Transverse colon (tissue), 4 donors: ENCODE measurements at regions not wholly inside any gene's neighbourhood (a gene's known extent, or its start where the extent isn't known, plus 50 kb on each side); places are given as distances from the start of the nearest gene placed in this dataset.

ENCODE experiments used
- DNase-seq: peaks from one replicate; pipeline ENCODE4 v3.0.0-alpha.2; 2019
- H3K27ac ChIP-seq, 4 donors: fragments of 200-600 bp; sonication (generic); 2 replicates each; pipeline ENCODE4 v1.5.1; 2016 to 2018; ENCODE audit warnings: inconsistent platforms in 4 of 4
- H3K27me3 ChIP-seq: fragments of 200-600 bp; sonication (generic); 2 replicates; pipeline ENCODE4 v1.5.1; 2017; ENCODE audit warnings: inconsistent platforms
- H3K36me3 ChIP-seq, 4 donors: fragments of 200-600 bp; sonication (generic); 2 replicates each; pipeline ENCODE4 v1.5.1; 2017 to 2019; ENCODE audit warnings: inconsistent platforms in 4 of 4
- H3K4me1 ChIP-seq, 4 donors: fragments of 200-600 bp; sonication (generic); 2 replicates each; pipeline ENCODE4 v1.5.1; 2017 to 2020; ENCODE audit warnings: inconsistent platforms in 4 of 4
- H3K4me3 ChIP-seq, 4 donors: fragments of 200-600 bp; sonication (generic); 1 replicate in 1 of 4; 2 replicates in 3 of 4; pipeline versions ENCODE4 v1.5.1 to v1.6.1; 2017 to 2019; ENCODE audit warnings: inconsistent platforms in 4 of 4
- H3K9me3 ChIP-seq, 2 donors: fragments of 200-600 bp; sonication (generic); 2 replicates each; pipeline ENCODE4 v1.5.1; 2017 to 2019; ENCODE audit warnings: inconsistent platforms in 2 of 2
- CTCF ChIP-seq, 5 experiments: fragments of 200-600 bp in 3 of 5; fragments of 450-650 bp in 2 of 5; sonication (generic) in 3 of 5; IDR thresholded peaks; 1 replicate in 2 of 5; 2 replicates in 3 of 5; pipeline ENCODE4 v1.5.1; 2016 to 2017; ENCODE audit warnings: antibody characterized with exemption in 5 of 5, inconsistent platforms in 3 of 5, mild to moderate bottlenecking in 2 of 5, moderate library complexity in 1 of 5
- EP300 ChIP-seq: sonication (generic); formaldehyde crosslinking; IDR thresholded peaks from one replicate; pipeline ENCODE4 v1.6.1; 2017; ENCODE audit warnings: antibody characterized with exemption, low read depth
- POLR2A ChIP-seq: fragments of 450-650 bp; IDR thresholded peaks from one replicate; pipeline ENCODE4 v1.6.1; 2016; ENCODE audit warnings: antibody characterized with exemption, mild to moderate bottlenecking, moderate library complexity
- POLR2AphosphoS5 ChIP-seq, 3 donors: sonication (generic); formaldehyde crosslinking; IDR thresholded peaks; one replicate each; pipeline ENCODE4 v1.6.1; 2016; ENCODE audit warnings: antibody characterized with exemption in 3 of 3
- whole genome bisulfite sequencing, 2 donors: methylation state at CpG; one replicate each; pipeline ENCODE4 v1.1.5; 2018; ENCODE audit warnings: low coverage in 1 of 2; 5-methylcytosine and 5-hydroxymethylcytosine counted together
- in situ Hi-C, 4 donors: fragments of 200-750 bp; cut with MboI; loops; one replicate each; pipeline versions ENCODE4 v1.15.0 to v1.15.1; 2017; ENCODE audit warnings: low sequenced_read_pairs in 3 of 4, low pct_ligation_motif_present in 1 of 4, low pct_unique_long_range_greater_than_20kb in 1 of 4
- intact Hi-C: fragments of 100-400 bp; cut with DNase I; formaldehyde crosslinking; loops from one replicate; pipeline ENCODE4 v1.15.1; 2023; ENCODE audit warnings: low total_unique reads

DNA sequence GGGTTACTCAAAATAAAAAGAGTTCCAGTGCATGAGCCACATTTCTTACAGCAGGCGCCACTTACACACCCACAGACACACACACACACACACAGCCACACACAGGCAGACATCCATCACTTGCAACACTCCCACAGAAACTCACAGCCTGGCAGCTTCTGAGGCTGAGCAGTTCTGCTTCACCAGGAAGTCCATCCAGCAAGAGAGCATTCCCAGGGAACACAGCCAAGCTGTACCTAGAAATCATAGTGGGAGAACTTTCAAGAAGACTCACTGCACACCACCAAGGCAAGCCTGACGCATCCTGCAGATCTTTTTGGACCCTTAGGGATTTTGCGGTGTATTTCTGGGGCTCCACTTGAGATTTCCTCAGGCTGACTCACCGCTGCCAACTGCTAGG, 140.9 kb upstream of the WSB1 start:
- no peaks in the 10 kb centered on the region for H3K36me3 ChIP-seq
- H3K4me3 ChIP-seq, result no peak overlapping the region
- no peaks in the 10 kb centered on the region for H3K4me1 ChIP-seq
- H3K27me3 ChIP-seq, result no peaks in the 10 kb centered on the region
- intact Hi-C loops, result no loop called here
- no peak overlapping the region for H3K27ac ChIP-seq
- in situ Hi-C loops, result no loop called here
- no peak for DNase-seq
- H3K9me3 ChIP-seq, result peaks cover 0 to 4% of the 10 kb centered on the region in 2 donors
- WGBS, 2 donors, result 84% methylated on average over 4 of the region's 4 CpGs; no CpG with 5 or more reads in 1 of the 2 donors
- no peak for TF ChIP-seq EP300

GRCh38 chr17:27155866-27156265, 138.0 kb upstream of the WSB1 start:
- H3K9me3 ChIP-seq, result peaks cover 0 to 3% of the 10 kb centered on the region in 2 donors
- intact Hi-C loops, result no loop called here
- WGBS, 2 donors, result 60 to 90% methylated on average over 1 to 15 of the region's 15 CpGs
- no peak for DNase-seq
- H3K4me1 ChIP-seq, result no peaks in the 10 kb centered on the region
- H3K27me3 ChIP-seq, result no peaks in the 10 kb centered on the region
- no peak overlapping the region for H3K4me3 ChIP-seq
- TF ChIP-seq CTCF (IDR thresholded peaks at IDR 0.05) (no peak), POLR2AphosphoS5 (IDR thresholded peaks at IDR 0.05) (no peak), POLR2A (no peak), EP300 (no peak)
- in situ Hi-C loops, result no loop called here
- H3K36me3 ChIP-seq, result no peaks in the 10 kb centered on the region
- H3K27ac ChIP-seq, result no peak overlapping the region

GRCh38 chr17:27157297-27157696, 136.6 kb upstream of the WSB1 start:
- Histone ChIP-seq H3K4me3 (no peak overlapping the region), H3K36me3 (no peaks in the 10 kb centered on the region), H3K4me1 (no peaks in the 10 kb centered on the region), H3K9me3 (peaks cover 0 to 3% of the 10 kb centered on the region in 2 donors), H3K27ac (no peak overlapping the region), H3K27me3 (no peaks in the 10 kb centered on the region)
- in situ Hi-C loops (no loop called here), intact Hi-C loops (no loop called here)
- DNase-seq, result no peak
- 85 to 100% methylated on average over 3 to 8 of the region's 8 CpGs for WGBS, 2 donors
- TF ChIP-seq CTCF (IDR thresholded peaks at IDR 0.05) (no peak), EP300 (no peak), POLR2AphosphoS5 (IDR thresholded peaks at IDR 0.05) (no peak), POLR2A (no peak)

DNA sequence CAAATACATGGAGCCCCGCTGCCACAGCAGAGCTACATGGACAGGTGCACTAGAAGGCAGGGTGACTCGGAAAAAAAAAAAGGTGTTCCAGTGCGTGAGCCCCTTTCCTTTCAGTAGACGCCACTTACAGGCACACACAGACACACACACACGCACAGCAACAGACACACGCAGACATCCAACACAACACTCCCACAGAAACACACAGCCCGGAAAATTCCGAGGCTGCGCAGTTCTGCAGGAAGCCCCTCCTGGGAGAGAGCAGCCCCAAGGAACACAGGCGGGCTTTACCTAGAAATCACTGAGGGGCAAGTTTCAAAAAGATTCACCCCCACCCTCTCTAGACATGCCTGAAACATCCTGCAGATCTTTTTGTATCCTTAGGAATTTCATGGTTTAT, 136.0 kb upstream of the WSB1 start:
- Histone ChIP-seq H3K36me3 (no peaks in the 10 kb centered on the region), H3K4me3 (no peak overlapping the region), H3K27ac (no peak overlapping the region), H3K27me3 (no peaks in the 10 kb centered on the region), H3K4me1 (no peaks in the 10 kb centered on the region), H3K9me3 (peaks cover 0 to 3% of the 10 kb centered on the region in 2 donors)
- intact Hi-C loops (no loop called here), in situ Hi-C loops (no loop called here)
- no peak for DNase-seq
- 90% methylated on average over 10 of the region's 10 CpGs; no CpG with 5 or more reads in 1 of the 2 donors for WGBS, 2 donors
- no peak for TF ChIP-seq POLR2AphosphoS5 (IDR thresholded peaks at IDR 0.05)
- no peak for TF ChIP-seq EP300
- TF ChIP-seq CTCF (IDR thresholded peaks at IDR 0.05), result no peak
- TF ChIP-seq POLR2A, result no peak

GRCh38 chr17:27158382-27158781, 135.5 kb upstream of the WSB1 start:
- H3K4me1 ChIP-seq, result no peaks in the 10 kb centered on the region
- no peak for DNase-seq
- H3K27me3 ChIP-seq, result no peaks in the 10 kb centered on the region
- intact Hi-C loops (no loop called here), in situ Hi-C loops (no loop called here)
- no peak for TF ChIP-seq CTCF (IDR thresholded peaks at IDR 0.05)
- no peak for TF ChIP-seq EP300
- TF ChIP-seq POLR2A, result no peak
- no peak for TF ChIP-seq POLR2AphosphoS5 (IDR thresholded peaks at IDR 0.05)
- no peak overlapping the region for H3K4me3 ChIP-seq
- H3K27ac ChIP-seq, result no peak overlapping the region
- peaks cover 0 to 3% of the 10 kb centered on the region in 2 donors for H3K9me3 ChIP-seq
- 96% methylated on average over 18 of the region's 18 CpGs; no CpG with 5 or more reads in 1 of the 2 donors for WGBS, 2 donors
- no peaks in the 10 kb centered on the region for H3K36me3 ChIP-seq
